ENCODE measurements at regions not wholly inside any gene's neighbourhood (a gene's known extent, or its start where the extent isn't known, plus 50 kb on each side); places are given as distances from the start of the nearest gene placed in this dataset.

- POLR2A ChIA-PET, result no interaction called here
- H3K4me3 ChIP-seq (ENCODE audit: low read depth, low read length), result no peak overlapping the region
- CTCF ChIA-PET, result no interaction called here
- TF ChIP-seq ZNF211 (tag by site-specific recombination; IDR thresholded peaks at IDR 0.05; ENCODE audit: low read depth) (no peak), ZNF600 (tag by site-specific recombination; IDR thresholded peaks at IDR 0.05) (no peak), ZNF37A (tag by site-specific recombination; IDR thresholded peaks at IDR 0.05) (no peak), ZNF398 (tag by site-specific recombination; IDR thresholded peaks at IDR 0.05) (no peak), ZNF26 (tag by site-specific recombination; IDR thresholded peaks at IDR 0.05) (no peak), ZNF664 (tag by site-specific recombination; IDR thresholded peaks at IDR 0.05) (no peak), ZNF621 (tag by site-specific recombination; IDR thresholded peaks at IDR 0.05) (no peak), ZBTB10 (tag by site-specific recombination; IDR thresholded peaks at IDR 0.05) (no peak), ZNF626 (tag by site-specific recombination; IDR thresholded peaks at IDR 0.05) (no peak), ZNF184 (tag by site-specific recombination; IDR thresholded peaks at IDR 0.05) (no peak), ZBTB44 (tag by site-specific recombination; IDR thresholded peaks at IDR 0.05) (no peak), ZNF274 (IDR thresholded peaks at IDR 0.05; ENCODE audit: low read length) (no peak), ZNF274 (tag by site-specific recombination; IDR thresholded peaks at IDR 0.05; ENCODE audit: borderline replicate concordance) (no peak), ZNF416 (tag by site-specific recombination; IDR thresholded peaks at IDR 0.05) (no peak), ZNF530 (tag by site-specific recombination; IDR thresholded peaks at IDR 0.05; ENCODE audit: low read depth) (no peak), WT1 (tag by site-specific recombination; IDR thresholded peaks at IDR 0.05) (no peak)
- no peaks in the 10 kb centered on the region for H3K9me3 ChIP-seq (ENCODE audit: control insufficient read depth, insufficient read depth, low read depth, low read length)
- no peaks in the 10 kb centered on the region for H3K4me1 ChIP-seq (ENCODE audit: control insufficient read depth, insufficient read depth, low read length)
- no peak overlapping the region for H3K27ac ChIP-seq (ENCODE audit: extremely low read depth, low read depth, low read length)
- no peaks in the 10 kb centered on the region for H3K36me3 ChIP-seq (ENCODE audit: control insufficient read depth in 2 of 2, insufficient read depth in 1 of 2, low read length in 2 of 2)
These were observed 426.1 kb downstream of the DSC3 start for GRCh38 chr18:30616414-30616813.

GRCh38 chr18:30613467-30613801 is 429.1 kb downstream of the DSC3 start:
- H3K9me3 ChIP-seq (ENCODE audit: control insufficient read depth, insufficient read depth, low read depth, low read length), result no peaks in the 10 kb centered on the region
- H3K36me3 ChIP-seq (ENCODE audit: control insufficient read depth in 2 of 2, insufficient read depth in 1 of 2, low read length in 2 of 2), result no peaks in the 10 kb centered on the region
- ChIA-PET CTCF (no interaction called here), POLR2A (no interaction called here)
- H3K27ac ChIP-seq (ENCODE audit: extremely low read depth, low read depth, low read length), result no peak overlapping the region
- H3K4me1 ChIP-seq (ENCODE audit: control insufficient read depth, insufficient read depth, low read length), result no peaks in the 10 kb centered on the region
- no peak overlapping the region for H3K4me3 ChIP-seq (ENCODE audit: low read depth, low read length)
- TF ChIP-seq ZNF785 (tag by site-specific recombination; IDR thresholded peaks at IDR 0.05), result no peak
- no peak for TF ChIP-seq ZNF416 (tag by site-specific recombination; IDR thresholded peaks at IDR 0.05)
- no peak for TF ChIP-seq ZNF174 (tag by site-specific recombination; IDR thresholded peaks at IDR 0.05)
